ENCODE measurements at regions not wholly inside any gene's neighbourhood (a gene's known extent, or its start where the extent isn't known, plus 50 kb on each side); places are given as distances from the start of the nearest gene placed in this dataset.

DNA sequence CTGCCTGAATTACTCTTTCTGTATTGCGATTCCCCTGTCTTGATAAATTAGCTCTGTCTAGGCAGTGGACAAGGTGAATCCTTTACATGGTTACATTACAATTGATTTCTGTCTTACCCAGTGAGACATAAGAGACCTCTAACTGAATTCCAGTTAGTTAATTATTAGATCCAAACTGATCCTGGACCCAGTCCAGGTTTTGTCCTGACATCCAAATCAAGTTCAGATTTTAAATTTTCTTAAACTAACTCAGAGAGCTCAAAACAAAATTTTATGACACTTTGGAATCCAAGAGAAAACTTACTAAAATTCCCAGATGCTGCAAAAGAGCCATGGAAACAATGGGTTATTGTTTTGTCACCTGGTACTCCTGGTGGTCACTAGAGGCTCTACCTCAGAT, 2166.6 kb downstream of the TP53TG3F start:
- TF ChIP-seq CTCF (IDR thresholded peaks at IDR 0.05) = no peak
- no peak for TF ChIP-seq TCF7L2 (IDR thresholded peaks at IDR 0.05; ENCODE audit: low read depth, low read length)

All from Panc1 (cell line).